B cell (primary cell): ENCODE measurements at regions not wholly inside any gene's neighbourhood (a gene's known extent, or its start where the extent isn't known, plus 50 kb on each side); places are given as distances from the start of the nearest gene placed in this dataset.

Experiments used
- ATAC-seq: fragments of 200-7000 bp; cut with Tn5 transposase; one replicate; pipeline ENCODE4 v1.10.0; 2021; ENCODE audit warnings: low read depth, mild to moderate bottlenecking, moderate number of reproducible peaks, moderate library complexity
- CTCF ChIA-PET: fragments of 350-600 bp; sonication (Branson Sonifier 250); formaldehyde crosslinking; loops from one replicate; lab custom pipeline; 2021; ENCODE audit warnings: antibody characterized with exemption, inconsistent platforms; lab: Charles Lee
- POLR2A ChIA-PET: fragments of 350-600 bp; sonication (Branson Sonifier 250); formaldehyde crosslinking; loops from one replicate; lab custom pipeline; 2021; ENCODE audit warnings: antibody characterized with exemption; lab: Charles Lee
- DNase-seq: peaks from one replicate; pipeline ENCODE4 v3.0.0; 2013
- H2AFZ ChIP-seq: 2 replicates; pipeline ENCODE4 v1.6.1; 2012; ENCODE audit warnings: mild to moderate bottlenecking, low read depth, low read length; ENCODE audit not compliant: insufficient read depth, poor library complexity, severe bottlenecking
- H3K27ac ChIP-seq, 2 donors: 1 replicate in 1 of 2; 2 replicates in 1 of 2; pipeline ENCODE4 v1.5.1; 2012 to 2013; ENCODE audit warnings: low read length in 2 of 2, mild to moderate bottlenecking in 2 of 2, moderate library complexity in 1 of 2
- H3K27me3 ChIP-seq, 4 experiments: fragments of 200-600 bp in 1 of 4; sonication (generic) in 1 of 4; replicated peaks in 1 of 4; 1 replicate in 2 of 4; 2 replicates in 2 of 4; pipeline versions ENCODE4 v1.6.1 to v1.7.0; 2013 to 2016; ENCODE audit warnings: low read length in 3 of 4, mild to moderate bottlenecking in 2 of 4, mixed read lengths in 1 of 4, moderate library complexity in 1 of 4; ENCODE audit not compliant: insufficient read depth in 4 of 4, control insufficient read depth in 3 of 4; ENCODE audit errors: control extremely low read depth in 1 of 4
- H3K36me3 ChIP-seq, 2 experiments: replicated peaks in 1 of 2; 1 replicate in 1 of 2; 2 replicates in 1 of 2; pipeline versions ENCODE4 v1.6.1 to v1.7.1; 2013; ENCODE audit warnings: low read length in 1 of 2; ENCODE audit not compliant: insufficient read depth in 2 of 2, control insufficient read depth in 1 of 2; ENCODE audit errors: control extremely low read depth in 1 of 2, extremely low read depth in 1 of 2
- H3K4me1 ChIP-seq, 2 donors: fragments of 200-600 bp in 1 of 2; sonication (generic) in 1 of 2; 1 replicate in 1 of 2; 2 replicates in 1 of 2; pipeline versions ENCODE4 v1.5.1 to v1.6.1; 2013 to 2017; ENCODE audit warnings: low read length in 2 of 2; ENCODE audit not compliant: control insufficient read depth in 2 of 2, insufficient read depth in 2 of 2
- H3K4me2 ChIP-seq: replicated peaks from 2 replicates; pipeline ENCODE3; 2012; ENCODE audit warnings: mild to moderate bottlenecking, low read depth, low read length; ENCODE audit not compliant: poor library complexity, severe bottlenecking
- H3K4me3 ChIP-seq, 5 experiments: fragments of 200-600 bp in 1 of 5; sonication (generic) in 1 of 5; 1 replicate in 3 of 5; 2 replicates in 2 of 5; pipeline versions ENCODE4 v1.5.1 to v1.7.0; 2011 to 2016; ENCODE audit warnings: low read length in 4 of 5, mild to moderate bottlenecking in 4 of 5, low read depth in 2 of 5, control low read depth in 1 of 5, moderate library complexity in 1 of 5; ENCODE audit not compliant: insufficient read depth in 1 of 5; ENCODE audit errors: control extremely low read depth in 1 of 5, extremely low read depth in 1 of 5
- H3K79me2 ChIP-seq: fragments of 200-600 bp; sonication (generic); one replicate; pipeline ENCODE4 v1.6.0; 2016; ENCODE audit warnings: low read length; ENCODE audit not compliant: control insufficient read depth, insufficient read depth
- H3K9ac ChIP-seq: fragments of 200-600 bp; sonication (generic); 2 replicates; pipeline ENCODE4 v1.6.1; 2017; ENCODE audit warnings: mild to moderate bottlenecking, low read length, moderate library complexity
- H3K9me3 ChIP-seq, 3 donors: one replicate each; pipeline versions ENCODE4 v1.6.1 to v1.7.1; 2013; ENCODE audit warnings: low read length in 2 of 3; ENCODE audit not compliant: control insufficient read depth in 2 of 3, insufficient read depth in 1 of 3; ENCODE audit errors: control extremely low read depth in 1 of 3
- H4K20me1 ChIP-seq: 2 replicates; pipeline ENCODE4 v1.6.0; 2012; ENCODE audit warnings: mild to moderate bottlenecking, low read length; ENCODE audit not compliant: insufficient read depth, control insufficient read depth, poor library complexity, severe bottlenecking
- H3K27ac Mint-ChIP-seq: one replicate; pipeline ENCODE4 v1.8.0; 2021; ENCODE audit warnings: mixed read lengths
- H3K27me3 Mint-ChIP-seq: one replicate; pipeline ENCODE4 v1.8.0; 2021; ENCODE audit warnings: mixed read lengths
- H3K4me1 Mint-ChIP-seq: one replicate; pipeline ENCODE4 v1.8.0; 2021; ENCODE audit warnings: mixed read lengths
- H3K4me3 Mint-ChIP-seq: one replicate; pipeline ENCODE4 v1.8.0; 2021; ENCODE audit warnings: mixed read lengths
- H3K9me3 Mint-ChIP-seq: one replicate; pipeline ENCODE4 v1.8.0; 2022; ENCODE audit warnings: mixed read lengths; ENCODE audit not compliant: insufficient read depth
- EZH2 ChIP-seq: IDR thresholded peaks from 2 replicates; pipeline ENCODE4 v1.6.1; 2012; ENCODE audit warnings: borderline replicate concordance, low read depth, mild to moderate bottlenecking, moderate library complexity, low read length; ENCODE audit not compliant: insufficient read depth, poor library complexity, severe bottlenecking
- WGBS: methylation state at CpG from one replicate; pipeline ENCODE4 v1.1.5; 2013; ENCODE audit warnings: missing lambda C conversion rate; ENCODE audit not compliant: insufficient coverage; 5-methylcytosine and 5-hydroxymethylcytosine counted together
- intact Hi-C: fragments of 100-400 bp; cut with micrococcal nuclease; formaldehyde crosslinking; loops from one replicate; pipeline ENCODE4 v1.10.0; 2022
- TF ChIP-seq, protein P1 (sequence below): fragments of 200-600 bp; IDR thresholded peaks from one replicate; pipeline ENCODE4 v1.8.0; 2022; ENCODE audit warnings: antibody characterized with exemption, mild to moderate bottlenecking

DNA sequence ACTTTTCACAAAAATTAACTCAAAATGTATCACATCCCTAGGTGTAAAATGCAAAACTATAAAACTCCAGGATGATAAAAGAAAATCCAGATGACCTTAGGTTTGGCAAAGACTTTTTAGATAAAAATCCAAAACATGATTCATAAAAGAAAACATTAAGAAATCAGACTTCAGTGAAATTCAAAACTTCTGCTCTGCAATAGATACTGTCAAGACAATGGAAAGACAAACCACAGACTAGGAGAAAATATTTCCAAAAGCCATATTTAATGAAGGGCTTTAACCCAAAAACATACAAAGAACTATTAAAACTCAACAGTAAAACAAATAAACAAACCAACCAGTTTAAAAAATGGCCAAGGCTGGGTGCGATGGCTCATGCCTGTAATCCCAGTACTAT, 173.6 kb upstream of the SPOPL start:
- WGBS, result no CpG with 5 or more reads among the region's 1 CpG
- H3K27me3 ChIP-seq, result no peaks in the 10 kb centered on the region
- Mint-ChIP-seq H3K4me1 (no peaks in the 10 kb centered on the region), H3K4me3 (no peak overlapping the region), H3K9me3 (no peaks in the 10 kb centered on the region), H3K27ac (no peak overlapping the region), H3K27me3 (no peaks in the 10 kb centered on the region)
- ChIA-PET CTCF (no interaction called here), POLR2A (no interaction called here)
- no peak for ATAC-seq
- DNase-seq, result no peak
- H3K4me3 ChIP-seq, result no peak overlapping the region
- H3K9me3 ChIP-seq, result no peaks in the 10 kb centered on the region
- no peaks in the 10 kb centered on the region for H3K4me1 ChIP-seq
- intact Hi-C loops, result no loop called here
- no peak overlapping the region for H2AFZ ChIP-seq
- TF ChIP-seq EZH2, result no peak
- TF ChIP-seq, protein P1, sequence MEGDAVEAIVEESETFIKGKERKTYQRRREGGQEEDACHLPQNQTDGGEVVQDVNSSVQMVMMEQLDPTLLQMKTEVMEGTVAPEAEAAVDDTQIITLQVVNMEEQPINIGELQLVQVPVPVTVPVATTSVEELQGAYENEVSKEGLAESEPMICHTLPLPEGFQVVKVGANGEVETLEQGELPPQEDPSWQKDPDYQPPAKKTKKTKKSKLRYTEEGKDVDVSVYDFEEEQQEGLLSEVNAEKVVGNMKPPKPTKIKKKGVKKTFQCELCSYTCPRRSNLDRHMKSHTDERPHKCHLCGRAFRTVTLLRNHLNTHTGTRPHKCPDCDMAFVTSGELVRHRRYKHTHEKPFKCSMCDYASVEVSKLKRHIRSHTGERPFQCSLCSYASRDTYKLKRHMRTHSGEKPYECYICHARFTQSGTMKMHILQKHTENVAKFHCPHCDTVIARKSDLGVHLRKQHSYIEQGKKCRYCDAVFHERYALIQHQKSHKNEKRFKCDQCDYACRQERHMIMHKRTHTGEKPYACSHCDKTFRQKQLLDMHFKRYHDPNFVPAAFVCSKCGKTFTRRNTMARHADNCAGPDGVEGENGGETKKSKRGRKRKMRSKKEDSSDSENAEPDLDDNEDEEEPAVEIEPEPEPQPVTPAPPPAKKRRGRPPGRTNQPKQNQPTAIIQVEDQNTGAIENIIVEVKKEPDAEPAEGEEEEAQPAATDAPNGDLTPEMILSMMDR, result no peak
- no peaks in the 10 kb centered on the region for H3K36me3 ChIP-seq
- no peak overlapping the region for H3K9ac ChIP-seq
- H3K27ac ChIP-seq, result no peak overlapping the region
- H3K79me2 ChIP-seq, result no peaks in the 10 kb centered on the region
- H3K4me2 ChIP-seq, result no peak overlapping the region
- no peaks in the 10 kb centered on the region for H4K20me1 ChIP-seq

DNA sequence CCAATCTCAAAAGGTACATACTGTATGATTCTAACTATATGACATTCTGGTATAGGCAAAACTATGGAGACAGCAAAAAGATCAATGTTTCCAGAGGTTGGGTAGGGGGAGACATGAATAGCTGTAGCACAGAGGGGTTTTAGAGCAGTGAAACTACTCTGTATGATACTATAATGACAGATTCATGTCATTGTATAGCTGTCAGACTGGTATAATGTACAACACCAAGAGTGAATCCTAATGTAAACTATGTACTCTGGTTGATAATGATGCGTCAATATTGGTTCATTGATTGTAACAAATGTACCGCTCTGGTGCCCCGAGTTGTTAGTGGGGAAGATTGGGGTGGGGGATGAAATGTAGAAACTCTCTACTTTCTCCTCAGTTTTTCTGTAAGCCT, 172.4 kb upstream of the SPOPL start:
- Histone ChIP-seq H3K9me3 (no peaks in the 10 kb centered on the region), H3K4me1 (no peaks in the 10 kb centered on the region), H3K4me3 (no peak overlapping the region), H3K27me3 (no peaks in the 10 kb centered on the region), H3K9ac (no peak overlapping the region), H3K4me2 (no peak overlapping the region), H3K79me2 (no peaks in the 10 kb centered on the region), H3K27ac (no peak overlapping the region), H4K20me1 (no peaks in the 10 kb centered on the region), H3K36me3 (no peaks in the 10 kb centered on the region), H2AFZ (no peak overlapping the region)
- TF ChIP-seq EZH2, result no peak
- TF ChIP-seq, protein P1, result no peak
- H3K4me3 Mint-ChIP-seq, result no peak overlapping the region
- H3K4me1 Mint-ChIP-seq, result no peaks in the 10 kb centered on the region
- ChIA-PET POLR2A (no interaction called here), CTCF (no interaction called here)
- no peak overlapping the region for H3K27ac Mint-ChIP-seq
- DNase-seq (no peak), ATAC-seq (no peak)
- intact Hi-C loops, result no loop called here
- no peaks in the 10 kb centered on the region for H3K27me3 Mint-ChIP-seq
- H3K9me3 Mint-ChIP-seq, result no peaks in the 10 kb centered on the region
- no CpG with 5 or more reads among the region's 3 CpGs for WGBS
